Panc1 (cell line): ENCODE measurements at regions not wholly inside any gene's neighbourhood (a gene's known extent, or its start where the extent isn't known, plus 50 kb on each side); places are given as distances from the start of the nearest gene placed in this dataset.

Experiments used
- ATAC-seq: fragments of 200-7000 bp; cut with Tn5 transposase; 2 replicates; pipeline ENCODE4 v1.9.1; 2020; ENCODE audit warnings: mild to moderate bottlenecking, moderate library complexity
- BruUV-seq: library from RNA; stranded (reverse); fragments of 400-500 nt; replicated peaks from 2 replicates; lab custom pipeline; 2021; lab: Mats Ljungman, UMichigan
- CTCF ChIA-PET: fragments of 300-600 bp; sonication (Branson Sonifier 250); formaldehyde crosslinking; loops from one replicate; lab custom pipeline; 2022; ENCODE audit warnings: antibody characterized with exemption; lab: Charles Lee
- POLR2A ChIA-PET: fragments of 300-600 bp; sonication (Branson Sonifier 250); formaldehyde crosslinking; loops from one replicate; lab custom pipeline; 2022; ENCODE audit warnings: antibody characterized with exemption; lab: Charles Lee
- DNase-seq: peaks from one replicate; pipeline ENCODE4 v3.0.0-alpha.2; 2010; ENCODE audit warnings: low read depth, low spot score
- H3K27ac ChIP-seq: 2 replicates; pipeline ENCODE4 v1.5.1; 2011; ENCODE audit warnings: mild to moderate bottlenecking, low read length, inconsistent platforms
- H3K27me3 ChIP-seq: fragments of 200-500 bp; sonication (Bioruptor generic); 2 replicates; pipeline ENCODE4 v1.6.0; 2014; ENCODE audit warnings: low read length, inconsistent platforms; ENCODE audit not compliant: control insufficient read depth, insufficient read depth
- H3K36me3 ChIP-seq: fragments of 200-500 bp; sonication (Bioruptor generic); 2 replicates; pipeline ENCODE4 v1.5.1; 2014; ENCODE audit warnings: inconsistent platforms, mild to moderate bottlenecking, low read length, moderate library complexity; ENCODE audit not compliant: control insufficient read depth, insufficient read depth
- H3K4me1 ChIP-seq: 2 replicates; pipeline ENCODE4 v1.5.1; 2011; ENCODE audit warnings: inconsistent platforms, mild to moderate bottlenecking, low read length, moderate library complexity; ENCODE audit not compliant: control insufficient read depth, insufficient read depth
- H3K4me3 ChIP-seq, 2 experiments: 2 replicates each; pipeline ENCODE4 v1.5.1; 2011 to 2012; ENCODE audit warnings: low read depth in 2 of 2, low read length in 2 of 2, mild to moderate bottlenecking in 2 of 2, inconsistent platforms in 1 of 2, moderate library complexity in 1 of 2
- H3K9me3 ChIP-seq: fragments of 200-500 bp; sonication (Bioruptor generic); 2 replicates; pipeline ENCODE4 v1.5.1; 2014; ENCODE audit warnings: low read depth, mild to moderate bottlenecking, inconsistent platforms, low read length, moderate library complexity; ENCODE audit not compliant: control insufficient read depth, insufficient read depth
- POLR2AphosphoS5 ChIP-seq: IDR thresholded peaks from 2 replicates; pipeline ENCODE4 v1.6.1; 2012; ENCODE audit warnings: mild to moderate bottlenecking, low read depth, low read length, moderate library complexity
- REST ChIP-seq, 2 experiments: IDR thresholded peaks; 2 replicates each; pipeline ENCODE4 v1.6.1; 2011 to 2012; ENCODE audit warnings: low read depth in 2 of 2, control low read depth in 1 of 2, low read length in 1 of 2, mild to moderate bottlenecking in 1 of 2, moderate library complexity in 1 of 2; ENCODE audit not compliant: insufficient read depth in 1 of 2
- SIN3A ChIP-seq: IDR thresholded peaks from 2 replicates; pipeline ENCODE4 v1.6.1; 2012; ENCODE audit warnings: low read depth, mild to moderate bottlenecking, low read length, moderate library complexity, borderline replicate concordance; ENCODE audit not compliant: insufficient read depth
- TCF7L2 ChIP-seq: IDR thresholded peaks from 2 replicates; pipeline ENCODE4 v1.6.1; 2011; ENCODE audit warnings: mild to moderate bottlenecking, low read depth, low read length, inconsistent platforms
- in situ Hi-C: cut with HindIII; loops from 2 replicates; pipeline ENCODE4 v1.10.0; 2016; ENCODE audit warnings: low sequenced_read_pairs, low pct_unique_long_range_greater_than_20kb
- intact Hi-C: fragments of 100-400 bp; cut with micrococcal nuclease; formaldehyde crosslinking; loops from one replicate; pipeline ENCODE4 v1.10.0; 2022; ENCODE audit not compliant: unreplicated experiment
- TF ChIP-seq, protein P1 (sequence below): fragments of 450-650 bp; IDR thresholded peaks from 2 replicates; pipeline ENCODE4 v1.5.1; 2017; ENCODE audit warnings: mild to moderate bottlenecking

DNA sequence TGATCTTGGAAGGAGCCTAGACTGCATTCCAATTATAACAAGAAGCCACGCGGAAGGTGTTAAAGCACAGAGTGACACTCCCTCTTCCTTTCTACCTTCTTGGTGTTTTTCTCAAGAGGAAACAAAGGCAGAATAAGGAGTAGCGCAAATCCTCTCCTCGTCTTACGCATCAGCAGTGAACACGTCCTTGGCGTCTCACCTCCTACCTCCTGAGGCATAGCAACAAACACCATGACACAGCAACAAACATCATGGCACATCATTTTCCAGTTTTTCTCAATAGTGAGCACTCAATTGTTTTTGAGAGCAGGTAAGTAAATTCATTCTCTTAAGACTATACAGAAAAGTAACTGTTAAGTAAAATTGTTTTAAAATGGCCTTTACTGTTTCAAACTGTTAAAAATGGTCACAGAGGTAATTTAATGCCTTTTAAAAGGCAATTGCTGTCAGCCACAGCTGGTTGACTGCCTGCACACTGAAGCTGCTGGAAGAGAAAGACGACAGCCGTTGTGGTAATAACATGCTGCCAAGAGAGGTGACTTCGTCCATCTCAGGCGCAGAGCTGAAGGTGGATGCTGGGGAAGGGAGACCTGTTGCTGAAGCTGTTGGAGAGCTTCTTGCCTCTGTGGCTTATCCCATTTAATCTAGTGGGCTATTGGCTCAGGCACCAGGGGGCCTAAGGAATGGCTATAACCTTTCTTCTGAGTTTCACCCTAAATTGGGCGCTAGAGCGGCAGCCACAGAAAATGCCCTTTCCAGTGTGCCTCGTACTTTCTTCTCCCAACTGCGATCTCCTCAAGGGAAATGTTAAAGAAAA is 703.7 kb downstream of the UQCRFS1 start:
- ATAC-seq (no peak), DNase-seq (no peak)
- ChIA-PET POLR2A (no interaction called here), CTCF (no interaction called here)
- Histone ChIP-seq H3K27me3 (no peaks in the 10 kb centered on the region), H3K36me3 (no peaks in the 10 kb centered on the region), H3K27ac (no peak overlapping the region), H3K4me1 (no peaks in the 10 kb centered on the region), H3K9me3 (no peaks in the 10 kb centered on the region), H3K4me3 (no peak overlapping the region)
- TF ChIP-seq REST (IDR thresholded peaks at IDR 0.05; ENCODE audit: insufficient read depth in 1 of 2, low read depth in 2 of 2, low read length in 1 of 2) = no peak
- no peak for TF ChIP-seq SIN3A
- no peak for TF ChIP-seq TCF7L2
- TF ChIP-seq, protein P1, sequence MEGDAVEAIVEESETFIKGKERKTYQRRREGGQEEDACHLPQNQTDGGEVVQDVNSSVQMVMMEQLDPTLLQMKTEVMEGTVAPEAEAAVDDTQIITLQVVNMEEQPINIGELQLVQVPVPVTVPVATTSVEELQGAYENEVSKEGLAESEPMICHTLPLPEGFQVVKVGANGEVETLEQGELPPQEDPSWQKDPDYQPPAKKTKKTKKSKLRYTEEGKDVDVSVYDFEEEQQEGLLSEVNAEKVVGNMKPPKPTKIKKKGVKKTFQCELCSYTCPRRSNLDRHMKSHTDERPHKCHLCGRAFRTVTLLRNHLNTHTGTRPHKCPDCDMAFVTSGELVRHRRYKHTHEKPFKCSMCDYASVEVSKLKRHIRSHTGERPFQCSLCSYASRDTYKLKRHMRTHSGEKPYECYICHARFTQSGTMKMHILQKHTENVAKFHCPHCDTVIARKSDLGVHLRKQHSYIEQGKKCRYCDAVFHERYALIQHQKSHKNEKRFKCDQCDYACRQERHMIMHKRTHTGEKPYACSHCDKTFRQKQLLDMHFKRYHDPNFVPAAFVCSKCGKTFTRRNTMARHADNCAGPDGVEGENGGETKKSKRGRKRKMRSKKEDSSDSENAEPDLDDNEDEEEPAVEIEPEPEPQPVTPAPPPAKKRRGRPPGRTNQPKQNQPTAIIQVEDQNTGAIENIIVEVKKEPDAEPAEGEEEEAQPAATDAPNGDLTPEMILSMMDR = no peak
- no peak for TF ChIP-seq POLR2AphosphoS5
- intact Hi-C loops (no loop called here), in situ Hi-C loops (no loop called here)
- BruUV-seq = no TSS peak

DNA sequence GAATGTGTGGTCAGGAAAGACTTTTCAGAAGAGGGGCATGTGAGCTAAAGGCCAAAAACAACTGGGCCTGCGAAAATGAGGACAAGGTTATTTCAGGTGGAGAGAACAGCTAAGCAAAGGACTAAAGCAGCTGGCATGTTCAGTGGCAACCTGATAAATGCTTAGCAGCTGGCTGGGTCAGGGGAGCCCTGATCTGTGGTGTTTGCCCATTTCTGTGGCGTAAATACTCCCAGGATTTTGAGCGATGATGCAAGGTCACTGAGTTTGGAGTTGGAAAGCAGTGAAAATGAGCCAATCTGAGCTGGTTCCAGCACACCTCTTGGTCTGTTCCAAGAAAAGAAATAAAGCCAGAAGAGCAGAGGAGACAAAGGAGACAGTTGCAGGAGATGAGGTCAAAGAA is 704.3 kb downstream of the UQCRFS1 start:
- H3K4me1 ChIP-seq = no peaks in the 10 kb centered on the region
- no peak overlapping the region for H3K4me3 ChIP-seq
- DNase-seq (no peak), ATAC-seq (no peak)
- H3K27ac ChIP-seq = no peak overlapping the region
- TF ChIP-seq, protein P1 = no peak
- TF ChIP-seq SIN3A (no peak), POLR2AphosphoS5 (no peak), REST (IDR thresholded peaks at IDR 0.05; ENCODE audit: insufficient read depth in 1 of 2, low read depth in 2 of 2, low read length in 1 of 2) (no peak), TCF7L2 (no peak)
- H3K9me3 ChIP-seq = no peaks in the 10 kb centered on the region
- H3K27me3 ChIP-seq = no peaks in the 10 kb centered on the region
- ChIA-PET POLR2A (no interaction called here), CTCF (no interaction called here)
- intact Hi-C loops (no loop called here), in situ Hi-C loops (no loop called here)
- no TSS peak for BruUV-seq
- no peaks in the 10 kb centered on the region for H3K36me3 ChIP-seq
